ENCODE measurements at regions not wholly inside any gene's neighbourhood (a gene's known extent, or its start where the extent isn't known, plus 50 kb on each side); places are given as distances from the start of the nearest gene placed in this dataset.

DNA sequence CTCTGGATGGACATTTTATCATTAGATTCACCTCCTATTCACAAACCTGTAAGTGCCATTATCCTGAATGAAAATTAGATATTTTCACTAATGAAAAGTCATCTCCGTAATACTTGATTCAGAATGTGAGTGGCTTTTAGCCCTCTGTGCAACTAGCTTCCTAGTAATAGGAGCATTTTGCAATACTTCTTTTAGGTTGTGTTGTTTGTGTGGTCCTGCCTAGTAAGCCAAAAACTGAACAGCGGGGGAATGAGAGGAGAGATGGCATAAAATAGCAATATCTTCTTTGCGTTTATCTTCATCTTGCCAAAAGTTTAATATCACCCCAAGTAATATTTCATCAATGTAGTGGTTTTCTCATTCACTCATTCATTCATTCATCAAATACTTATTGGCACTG lies 507.5 kb upstream of the CELF2 start:
- TF ChIP-seq, protein P1, sequence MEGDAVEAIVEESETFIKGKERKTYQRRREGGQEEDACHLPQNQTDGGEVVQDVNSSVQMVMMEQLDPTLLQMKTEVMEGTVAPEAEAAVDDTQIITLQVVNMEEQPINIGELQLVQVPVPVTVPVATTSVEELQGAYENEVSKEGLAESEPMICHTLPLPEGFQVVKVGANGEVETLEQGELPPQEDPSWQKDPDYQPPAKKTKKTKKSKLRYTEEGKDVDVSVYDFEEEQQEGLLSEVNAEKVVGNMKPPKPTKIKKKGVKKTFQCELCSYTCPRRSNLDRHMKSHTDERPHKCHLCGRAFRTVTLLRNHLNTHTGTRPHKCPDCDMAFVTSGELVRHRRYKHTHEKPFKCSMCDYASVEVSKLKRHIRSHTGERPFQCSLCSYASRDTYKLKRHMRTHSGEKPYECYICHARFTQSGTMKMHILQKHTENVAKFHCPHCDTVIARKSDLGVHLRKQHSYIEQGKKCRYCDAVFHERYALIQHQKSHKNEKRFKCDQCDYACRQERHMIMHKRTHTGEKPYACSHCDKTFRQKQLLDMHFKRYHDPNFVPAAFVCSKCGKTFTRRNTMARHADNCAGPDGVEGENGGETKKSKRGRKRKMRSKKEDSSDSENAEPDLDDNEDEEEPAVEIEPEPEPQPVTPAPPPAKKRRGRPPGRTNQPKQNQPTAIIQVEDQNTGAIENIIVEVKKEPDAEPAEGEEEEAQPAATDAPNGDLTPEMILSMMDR (IDR thresholded peaks at IDR 0.05), result no peak
- TF ChIP-seq POLR2A (IDR thresholded peaks at IDR 0.05), result no peak
